K562 (cell line): ENCODE measurements at regions not wholly inside any gene's neighbourhood (a gene's known extent, or its start where the extent isn't known, plus 50 kb on each side); places are given as distances from the start of the nearest gene placed in this dataset.

Experiments
- EZH2 ChIP-seq: IDR thresholded peaks from 2 replicates; pipeline ENCODE4 v1.6.1; 2012; ENCODE audit warnings: low read depth, mild to moderate bottlenecking, inconsistent platforms, low read length, borderline replicate concordance
- HMGN3 ChIP-seq: IDR thresholded peaks from 2 replicates; pipeline ENCODE4 v1.6.1; 2011; ENCODE audit warnings: borderline replicate concordance, low read depth, mild to moderate bottlenecking, mixed read lengths, low read length; ENCODE audit not compliant: insufficient read length; ENCODE audit errors: extremely low read depth
- HSF4 ChIP-seq: fragments of 250-450 bp; sonication (Bioruptor Pico); IDR thresholded peaks from 2 replicates; pipeline ENCODE4 v2.1.2; 2022; ENCODE audit warnings: mild to moderate bottlenecking, moderate library complexity, borderline replicate concordance
- KLF6 ChIP-seq: fragments of 250-450 bp; sonication (Bioruptor Pico); IDR thresholded peaks from 2 replicates; pipeline ENCODE4 v1.4.0; 2020; ENCODE audit warnings: mild to moderate bottlenecking, moderate library complexity, borderline replicate concordance
- NFYB ChIP-seq: IDR thresholded peaks from 2 replicates; pipeline ENCODE4 v1.6.1; 2011; ENCODE audit warnings: mild to moderate bottlenecking, moderate library complexity; ENCODE audit not compliant: insufficient read length; ENCODE audit errors: extremely low read depth
- PHB2 ChIP-seq: fragments of 450-650 bp; IDR thresholded peaks from 2 replicates; pipeline ENCODE4 v1.6.1; 2017; ENCODE audit warnings: low read depth
- POLR2AphosphoS5 ChIP-seq: IDR thresholded peaks from 2 replicates; pipeline ENCODE4 v1.6.1; 2011; ENCODE audit warnings: mild to moderate bottlenecking, low read depth, low read length, moderate library complexity; ENCODE audit not compliant: control insufficient read depth, insufficient read depth
- RFX7 ChIP-seq: fragments of 250-450 bp; sonication (Bioruptor Pico); IDR thresholded peaks from 2 replicates; pipeline ENCODE4 v1.5.1; 2021; ENCODE audit warnings: mild to moderate bottlenecking
- ZNF384 ChIP-seq: IDR thresholded peaks from 2 replicates; pipeline ENCODE4 v1.6.1; 2012; ENCODE audit warnings: low read depth, low read length, improper control_type of control experiment
- TF ChIP-seq, protein P1 (sequence below), 2 experiments: fragments of 450-650 bp; IDR thresholded peaks; 2 replicates each; pipeline ENCODE4 v1.6.1; 2016; ENCODE audit warnings: mild to moderate bottlenecking in 2 of 2, borderline replicate concordance in 1 of 2, low read depth in 1 of 2, moderate library complexity in 1 of 2
- TF ChIP-seq, protein P2 (sequence below), 2 experiments: IDR thresholded peaks in 1 of 2; conservative IDR thresholded peaks in 1 of 2; 2 replicates each; pipeline ENCODE4 v1.6.1; 2016; ENCODE audit warnings: low read depth in 2 of 2, mild to moderate bottlenecking in 1 of 2, missing compliant biosample characterization in 1 of 2, missing genetic modification characterization in 1 of 2, moderate library complexity in 1 of 2
- TF ChIP-seq, protein P3 (sequence below): fragments of 450-650 bp; formaldehyde crosslinking; IDR thresholded peaks from 2 replicates; pipeline ENCODE4 v1.4.0; 2022; ENCODE audit warnings: mild to moderate bottlenecking, moderate library complexity
- TF ChIP-seq, protein P4 (sequence below): fragments of 250-450 bp; sonication (Bioruptor Pico); IDR thresholded peaks from 2 replicates; pipeline ENCODE4 v1.8.0; 2021; ENCODE audit warnings: moderate library complexity, mild to moderate bottlenecking, inconsistent platforms

DNA sequence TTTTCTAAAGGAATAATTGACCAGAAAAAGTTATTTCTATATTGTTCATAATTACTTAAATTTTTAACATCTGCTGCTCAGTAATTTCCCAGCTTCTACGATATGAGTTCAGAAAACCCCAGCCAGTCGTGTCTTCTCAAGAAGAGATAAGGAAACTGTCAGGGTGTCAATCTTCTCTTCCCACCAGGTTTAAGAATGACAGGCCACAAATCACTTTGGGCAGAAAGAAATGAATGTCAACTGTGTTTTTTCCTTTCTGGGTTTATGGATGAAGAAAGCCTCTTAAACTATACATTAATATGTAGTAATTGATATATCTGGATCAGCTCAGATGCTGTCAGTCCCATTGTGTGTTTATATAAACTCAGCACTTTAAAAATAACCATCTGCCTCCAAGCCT lies 453.2 kb upstream of the NUDT12 start (continued):
- TF ChIP-seq, protein P1, sequence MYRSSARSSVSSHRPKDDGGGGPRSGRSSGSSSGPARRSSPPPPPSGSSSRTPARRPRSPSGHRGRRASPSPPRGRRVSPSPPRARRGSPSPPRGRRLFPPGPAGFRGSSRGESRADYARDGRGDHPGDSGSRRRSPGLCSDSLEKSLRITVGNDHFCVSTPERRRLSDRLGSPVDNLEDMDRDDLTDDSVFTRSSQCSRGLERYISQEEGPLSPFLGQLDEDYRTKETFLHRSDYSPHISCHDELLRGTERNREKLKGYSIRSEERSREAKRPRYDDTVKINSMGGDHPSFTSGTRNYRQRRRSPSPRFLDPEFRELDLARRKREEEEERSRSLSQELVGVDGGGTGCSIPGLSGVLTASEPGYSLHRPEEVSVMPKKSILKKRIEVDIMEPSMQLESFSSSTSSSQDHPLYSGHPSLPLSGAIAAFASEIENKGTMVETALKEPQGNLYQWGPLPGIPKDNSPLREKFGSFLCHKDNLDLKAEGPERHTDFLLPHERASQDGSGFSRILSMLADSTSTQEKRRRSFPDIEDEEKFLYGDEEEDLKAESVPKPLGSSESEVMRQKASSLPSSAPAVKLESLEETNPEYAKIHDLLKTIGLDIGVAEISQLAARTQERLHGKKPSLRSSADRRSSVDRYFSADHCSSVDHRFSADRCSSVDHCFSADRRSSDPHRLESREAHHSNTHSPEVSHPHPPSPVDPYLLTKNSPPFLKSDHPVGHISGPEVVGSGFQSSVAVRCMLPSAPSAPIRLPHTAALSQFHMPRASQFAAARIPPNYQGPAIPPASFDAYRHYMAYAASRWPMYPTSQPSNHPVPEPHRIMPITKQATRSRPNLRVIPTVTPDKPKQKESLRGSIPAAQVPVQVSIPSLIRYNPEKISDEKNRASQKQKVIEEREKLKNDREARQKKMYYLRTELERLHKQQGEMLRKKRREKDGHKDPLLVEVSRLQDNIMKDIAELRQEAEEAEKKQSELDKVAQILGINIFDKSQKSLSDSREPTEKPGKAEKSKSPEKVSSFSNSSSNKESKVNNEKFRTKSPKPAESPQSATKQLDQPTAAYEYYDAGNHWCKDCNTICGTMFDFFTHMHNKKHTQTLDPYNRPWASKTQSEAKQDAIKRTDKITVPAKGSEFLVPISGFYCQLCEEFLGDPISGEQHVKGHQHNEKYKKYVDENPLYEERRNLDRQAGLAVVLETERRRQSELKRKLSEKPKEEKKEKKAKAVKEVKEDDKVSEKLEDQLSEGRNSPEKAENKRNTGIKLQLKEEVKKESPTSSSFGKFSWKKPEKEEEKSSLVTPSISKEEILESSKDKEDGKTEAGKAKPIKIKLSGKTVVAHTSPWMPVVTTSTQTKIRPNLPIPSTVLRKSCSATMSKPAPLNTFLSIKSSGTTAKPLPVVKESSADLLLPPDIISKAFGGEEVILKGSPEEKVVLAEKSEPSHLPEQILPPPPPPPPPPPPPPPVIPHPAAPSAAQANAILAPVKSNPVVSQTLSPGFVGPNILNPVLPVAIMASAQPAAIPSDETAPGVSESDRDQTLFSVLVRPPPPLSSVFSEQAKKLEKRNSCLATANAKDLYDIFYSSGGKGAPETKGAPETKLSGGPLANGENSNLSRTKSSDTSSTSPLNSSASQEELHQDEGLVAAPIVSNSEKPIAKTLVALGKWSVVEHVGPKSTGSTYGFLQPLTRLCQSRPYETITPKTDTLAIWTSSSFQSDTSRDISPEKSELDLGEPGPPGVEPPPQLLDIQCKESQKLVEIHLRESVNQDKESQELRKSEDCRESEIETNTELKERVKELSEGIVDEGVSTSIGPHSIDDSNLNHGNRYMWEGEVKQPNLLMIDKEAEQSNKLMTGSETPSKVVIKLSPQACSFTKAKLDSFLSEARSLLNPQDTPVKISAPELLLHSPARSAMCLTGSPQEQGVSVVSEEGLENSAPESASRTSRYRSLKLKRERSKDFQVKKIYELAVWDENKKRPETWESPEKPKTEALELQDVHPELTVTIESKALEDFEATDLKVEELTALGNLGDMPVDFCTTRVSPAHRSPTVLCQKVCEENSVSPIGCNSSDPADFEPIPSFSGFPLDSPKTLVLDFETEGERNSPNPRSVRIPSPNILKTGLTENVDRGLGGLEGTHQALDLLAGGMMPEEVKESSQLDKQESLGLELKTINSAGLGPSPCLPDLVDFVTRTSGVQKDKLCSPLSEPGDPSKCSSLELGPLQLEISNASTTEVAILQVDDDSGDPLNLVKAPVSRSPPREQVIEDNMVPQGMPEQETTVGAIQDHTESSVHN (IDR thresholded peaks at IDR 0.05; ENCODE audit: borderline replicate concordance in 1 of 2, low read depth in 1 of 2): no peak
- TF ChIP-seq EZH2 (no peak), HMGN3 (no peak), POLR2AphosphoS5 (0 out of 2 replicates have a peak, but pooled peaks have one; percentile 35), ZNF384 (no peak), PHB2 (no peak), KLF6 (CRISPR knock-in tag) (no peak), NFYB (no peak), RFX7 (no peak), HSF4 (CRISPR knock-in tag) (no peak)
- TF ChIP-seq, protein P2, sequence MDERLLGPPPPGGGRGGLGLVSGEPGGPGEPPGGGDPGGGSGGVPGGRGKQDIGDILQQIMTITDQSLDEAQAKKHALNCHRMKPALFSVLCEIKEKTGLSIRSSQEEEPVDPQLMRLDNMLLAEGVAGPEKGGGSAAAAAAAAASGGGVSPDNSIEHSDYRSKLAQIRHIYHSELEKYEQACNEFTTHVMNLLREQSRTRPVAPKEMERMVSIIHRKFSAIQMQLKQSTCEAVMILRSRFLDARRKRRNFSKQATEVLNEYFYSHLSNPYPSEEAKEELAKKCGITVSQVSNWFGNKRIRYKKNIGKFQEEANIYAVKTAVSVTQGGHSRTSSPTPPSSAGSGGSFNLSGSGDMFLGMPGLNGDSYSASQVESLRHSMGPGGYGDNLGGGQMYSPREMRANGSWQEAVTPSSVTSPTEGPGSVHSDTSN (CRISPR knock-in tag; IDR thresholded peaks at IDR 0.05; ENCODE audit: low read depth): no peak
- TF ChIP-seq, protein P2 (tag; conservative IDR thresholded peaks at IDR 0.05; ENCODE audit: low read depth): peak; percentile 57
- TF ChIP-seq, protein P3, sequence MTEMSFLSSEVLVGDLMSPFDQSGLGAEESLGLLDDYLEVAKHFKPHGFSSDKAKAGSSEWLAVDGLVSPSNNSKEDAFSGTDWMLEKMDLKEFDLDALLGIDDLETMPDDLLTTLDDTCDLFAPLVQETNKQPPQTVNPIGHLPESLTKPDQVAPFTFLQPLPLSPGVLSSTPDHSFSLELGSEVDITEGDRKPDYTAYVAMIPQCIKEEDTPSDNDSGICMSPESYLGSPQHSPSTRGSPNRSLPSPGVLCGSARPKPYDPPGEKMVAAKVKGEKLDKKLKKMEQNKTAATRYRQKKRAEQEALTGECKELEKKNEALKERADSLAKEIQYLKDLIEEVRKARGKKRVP (CRISPR knock-in tag): no peak
- TF ChIP-seq, protein P4, sequence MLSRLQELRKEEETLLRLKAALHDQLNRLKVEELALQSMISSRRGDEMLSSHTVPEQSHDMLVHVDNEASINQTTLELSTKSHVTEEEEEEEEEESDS (CRISPR knock-in tag): no peak
